Gastroesophageal sphincter (tissue), 3 donors: ENCODE measurements at regions not wholly inside any gene's neighbourhood (a gene's known extent, or its start where the extent isn't known, plus 50 kb on each side); places are given as distances from the start of the nearest gene placed in this dataset.

Experiments
- POLR2AphosphoS5 ChIP-seq: sonication (generic); formaldehyde crosslinking; IDR thresholded peaks from one replicate; pipeline ENCODE4 v1.6.1; 2017; ENCODE audit warnings: antibody characterized with exemption
- TF ChIP-seq, protein P1 (sequence below), 4 experiments: fragments of 200-600 bp in 2 of 4; fragments of 450-650 bp in 2 of 4; sonication (generic) in 1 of 4; IDR thresholded peaks; one replicate each; pipeline ENCODE4 v1.5.1; 2017 to 2019; ENCODE audit warnings: antibody characterized with exemption in 4 of 4, mild to moderate bottlenecking in 2 of 4, moderate library complexity in 2 of 4

DNA sequence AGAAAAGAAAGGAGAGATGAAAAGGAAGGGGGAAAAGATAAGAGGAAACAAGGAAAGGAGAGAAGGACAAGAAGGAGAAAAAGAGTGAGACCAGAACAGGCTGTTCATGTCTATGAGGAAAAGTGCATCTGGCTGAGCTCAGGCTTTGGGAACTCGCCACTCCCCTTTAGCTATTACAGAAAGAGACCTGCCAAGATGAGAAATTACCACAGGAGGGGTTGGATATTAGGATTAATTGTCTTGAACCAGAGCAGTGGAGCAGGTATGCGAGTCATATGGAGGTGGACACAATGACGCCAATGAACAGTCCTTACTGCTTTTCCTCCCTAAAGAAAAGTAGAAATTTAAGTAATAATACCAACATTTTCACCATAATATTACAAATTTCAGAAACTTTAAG, 577.0 kb upstream of the ARRDC4 start:
- no peak for TF ChIP-seq POLR2AphosphoS5
- TF ChIP-seq, protein P1, sequence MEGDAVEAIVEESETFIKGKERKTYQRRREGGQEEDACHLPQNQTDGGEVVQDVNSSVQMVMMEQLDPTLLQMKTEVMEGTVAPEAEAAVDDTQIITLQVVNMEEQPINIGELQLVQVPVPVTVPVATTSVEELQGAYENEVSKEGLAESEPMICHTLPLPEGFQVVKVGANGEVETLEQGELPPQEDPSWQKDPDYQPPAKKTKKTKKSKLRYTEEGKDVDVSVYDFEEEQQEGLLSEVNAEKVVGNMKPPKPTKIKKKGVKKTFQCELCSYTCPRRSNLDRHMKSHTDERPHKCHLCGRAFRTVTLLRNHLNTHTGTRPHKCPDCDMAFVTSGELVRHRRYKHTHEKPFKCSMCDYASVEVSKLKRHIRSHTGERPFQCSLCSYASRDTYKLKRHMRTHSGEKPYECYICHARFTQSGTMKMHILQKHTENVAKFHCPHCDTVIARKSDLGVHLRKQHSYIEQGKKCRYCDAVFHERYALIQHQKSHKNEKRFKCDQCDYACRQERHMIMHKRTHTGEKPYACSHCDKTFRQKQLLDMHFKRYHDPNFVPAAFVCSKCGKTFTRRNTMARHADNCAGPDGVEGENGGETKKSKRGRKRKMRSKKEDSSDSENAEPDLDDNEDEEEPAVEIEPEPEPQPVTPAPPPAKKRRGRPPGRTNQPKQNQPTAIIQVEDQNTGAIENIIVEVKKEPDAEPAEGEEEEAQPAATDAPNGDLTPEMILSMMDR (IDR thresholded peaks at IDR 0.05), result no peak
